A673 (cell line): ENCODE measurements at regions not wholly inside any gene's neighbourhood (a gene's known extent, or its start where the extent isn't known, plus 50 kb on each side); places are given as distances from the start of the nearest gene placed in this dataset.

Source experiments
- BruUV-seq: library from RNA; stranded (reverse); fragments of 400-500 nt; replicated peaks from 2 replicates; lab custom pipeline; 2021; lab: Mats Ljungman, UMichigan
- CTCF ChIA-PET: fragments of 300-600 bp; sonication (Branson Sonifier 250); formaldehyde crosslinking; loops from one replicate; lab custom pipeline; 2022; ENCODE audit warnings: antibody characterized with exemption; lab: Charles Lee
- POLR2A ChIA-PET: fragments of 300-600 bp; sonication (Branson Sonifier 250); formaldehyde crosslinking; loops from one replicate; lab custom pipeline; 2022; ENCODE audit warnings: antibody characterized with exemption; ENCODE audit not compliant: low non-redundant PET; lab: Charles Lee
- DNase-seq: peaks from one replicate; pipeline ENCODE4 v3.0.0-alpha.2; 2015; ENCODE audit warnings: low spot score
- H3K27ac ChIP-seq: fragments of 200-600 bp; sonication (generic); 2 replicates; pipeline ENCODE4 v1.5.1; 2016; ENCODE audit warnings: mixed run types, low read depth, mild to moderate bottlenecking, mixed read lengths, antibody characterized with exemption, low read length; ENCODE audit not compliant: poor library complexity, severe bottlenecking
- H3K27me3 ChIP-seq: fragments of 200-600 bp; sonication (generic); replicated peaks from 2 replicates; pipeline ENCODE4 v1.6.1; 2017; ENCODE audit warnings: mixed run types, low read depth, mild to moderate bottlenecking, mixed read lengths, antibody characterized with exemption, low read length; ENCODE audit not compliant: insufficient read depth, poor library complexity
- H3K36me3 ChIP-seq: fragments of 200-600 bp; sonication (generic); 2 replicates; pipeline ENCODE4 v1.6.1; 2016; ENCODE audit warnings: mixed run types, mild to moderate bottlenecking, mixed read lengths, antibody characterized with exemption, low read length; ENCODE audit not compliant: insufficient read depth, poor library complexity, severe bottlenecking
- H3K4me1 ChIP-seq: fragments of 200-600 bp; sonication (generic); 2 replicates; pipeline ENCODE4 v1.6.1; 2017; ENCODE audit warnings: mixed run types, mild to moderate bottlenecking, mixed read lengths, antibody characterized with exemption, low read length; ENCODE audit not compliant: insufficient read depth, poor library complexity, severe bottlenecking
- H3K4me3 ChIP-seq: fragments of 200-600 bp; sonication (generic); 2 replicates; pipeline ENCODE4 v1.5.1; 2016; ENCODE audit warnings: low read depth, mixed run types, mild to moderate bottlenecking, mixed read lengths, low read length; ENCODE audit not compliant: poor library complexity, severe bottlenecking
- H3K9me3 ChIP-seq: fragments of 200-600 bp; sonication (generic); 2 replicates; pipeline ENCODE4 v1.6.1; 2016; ENCODE audit warnings: mixed run types, low read depth, mild to moderate bottlenecking, mixed read lengths, antibody characterized with exemption, low read length; ENCODE audit not compliant: poor library complexity, severe bottlenecking
- EZH2 ChIP-seq: fragments of 200-600 bp; sonication (generic); IDR thresholded peaks from 2 replicates; pipeline ENCODE4 v1.6.1; 2017; ENCODE audit warnings: borderline replicate concordance, low read depth, mild to moderate bottlenecking, mixed read lengths, antibody characterized with exemption, low read length; ENCODE audit not compliant: poor library complexity, severe bottlenecking
- intact Hi-C: fragments of 100-400 bp; cut with micrococcal nuclease; formaldehyde crosslinking; loops from one replicate; pipeline ENCODE4 v1.10.0; 2022; ENCODE audit not compliant: unreplicated experiment
- TF ChIP-seq, protein P1 (sequence below): fragments of 300-800, 200-600 bp; sonication (generic); conservative IDR thresholded peaks from 2 replicates; pipeline ENCODE4 v1.5.1; 2017; ENCODE audit warnings: low read depth, mild to moderate bottlenecking, antibody characterized with exemption, low read length, moderate library complexity, mixed read lengths

- no peaks in the 10 kb centered on the region for H3K36me3 ChIP-seq
- ChIA-PET POLR2A (no interaction called here), CTCF (no interaction called here)
- no peaks in the 10 kb centered on the region for H3K9me3 ChIP-seq
- H3K4me3 ChIP-seq = no peak overlapping the region
- H3K4me1 ChIP-seq = no peaks in the 10 kb centered on the region
- intact Hi-C loops = no loop called here
- TF ChIP-seq, protein P1, sequence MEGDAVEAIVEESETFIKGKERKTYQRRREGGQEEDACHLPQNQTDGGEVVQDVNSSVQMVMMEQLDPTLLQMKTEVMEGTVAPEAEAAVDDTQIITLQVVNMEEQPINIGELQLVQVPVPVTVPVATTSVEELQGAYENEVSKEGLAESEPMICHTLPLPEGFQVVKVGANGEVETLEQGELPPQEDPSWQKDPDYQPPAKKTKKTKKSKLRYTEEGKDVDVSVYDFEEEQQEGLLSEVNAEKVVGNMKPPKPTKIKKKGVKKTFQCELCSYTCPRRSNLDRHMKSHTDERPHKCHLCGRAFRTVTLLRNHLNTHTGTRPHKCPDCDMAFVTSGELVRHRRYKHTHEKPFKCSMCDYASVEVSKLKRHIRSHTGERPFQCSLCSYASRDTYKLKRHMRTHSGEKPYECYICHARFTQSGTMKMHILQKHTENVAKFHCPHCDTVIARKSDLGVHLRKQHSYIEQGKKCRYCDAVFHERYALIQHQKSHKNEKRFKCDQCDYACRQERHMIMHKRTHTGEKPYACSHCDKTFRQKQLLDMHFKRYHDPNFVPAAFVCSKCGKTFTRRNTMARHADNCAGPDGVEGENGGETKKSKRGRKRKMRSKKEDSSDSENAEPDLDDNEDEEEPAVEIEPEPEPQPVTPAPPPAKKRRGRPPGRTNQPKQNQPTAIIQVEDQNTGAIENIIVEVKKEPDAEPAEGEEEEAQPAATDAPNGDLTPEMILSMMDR = no peak
- TF ChIP-seq EZH2 = no peak
- no peak overlapping the region for H3K27ac ChIP-seq
- BruUV-seq = no TSS peak
- DNase-seq = no peak
- no peaks in the 10 kb centered on the region for H3K27me3 ChIP-seq
Measured at GRCh38 chr5:84683594-84683993, 298.9 kb upstream of the EDIL3 start.

- DNase-seq = no peak
- Histone ChIP-seq H3K4me1 (no peaks in the 10 kb centered on the region), H3K27me3 (no peaks in the 10 kb centered on the region), H3K9me3 (no peaks in the 10 kb centered on the region), H3K36me3 (no peaks in the 10 kb centered on the region), H3K4me3 (no peak overlapping the region), H3K27ac (no peak overlapping the region)
- TF ChIP-seq, protein P1 = no peak
- no peak for TF ChIP-seq EZH2
- CTCF ChIA-PET = no interaction called here
- no TSS peak for BruUV-seq
- intact Hi-C loops = no loop called here
- POLR2A ChIA-PET = no interaction called here
Measured at GRCh38 chr5:84682531-84682930, 297.9 kb upstream of the EDIL3 start.

DNA sequence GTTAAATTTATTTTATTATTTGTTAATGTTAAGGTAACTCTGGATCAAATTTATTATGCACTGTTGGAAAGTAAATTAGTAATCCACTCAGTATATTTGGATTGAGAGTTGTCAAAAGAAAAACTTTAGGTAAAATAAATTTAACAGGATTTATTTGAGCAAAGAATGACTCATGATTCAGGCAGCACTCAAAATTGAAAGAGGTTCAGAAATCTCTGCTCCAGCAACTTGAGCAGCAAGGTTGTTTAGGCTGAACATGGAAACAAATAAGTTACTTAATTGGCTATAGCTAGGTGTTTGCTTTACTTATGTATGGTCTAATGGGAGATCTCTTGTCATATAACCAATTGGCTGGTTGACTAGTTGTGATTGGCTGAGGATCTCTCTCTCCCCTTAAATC is 296.2 kb upstream of the EDIL3 start:
- DNase-seq = no peak
- ChIA-PET CTCF (no interaction called here), POLR2A (no interaction called here)
- Histone ChIP-seq H3K36me3 (no peaks in the 10 kb centered on the region), H3K27ac (no peak overlapping the region), H3K4me1 (no peaks in the 10 kb centered on the region), H3K9me3 (no peaks in the 10 kb centered on the region), H3K4me3 (no peak overlapping the region), H3K27me3 (no peaks in the 10 kb centered on the region)
- intact Hi-C loops = no loop called here
- TF ChIP-seq, protein P1 = no peak
- no peak for TF ChIP-seq EZH2
- BruUV-seq = no TSS peak
